Testis (tissue), 2 donors: ENCODE measurements at regions not wholly inside any gene's neighbourhood (a gene's known extent, or its start where the extent isn't known, plus 50 kb on each side); places are given as distances from the start of the nearest gene placed in this dataset.

ENCODE experiments used
- CTCF ChIP-seq, 3 experiments: fragments of 450-650 bp in 2 of 3; fragments of 200-600 bp in 1 of 3; sonication (generic) in 1 of 3; IDR thresholded peaks; one replicate each; pipeline ENCODE4 v1.5.1; 2016 to 2019; ENCODE audit warnings: antibody characterized with exemption in 3 of 3, mild to moderate bottlenecking in 2 of 3, moderate library complexity in 1 of 3
- POLR2A ChIP-seq: fragments of 450-650 bp; IDR thresholded peaks from one replicate; pipeline ENCODE4 v1.6.1; 2017; ENCODE audit warnings: antibody characterized with exemption, mild to moderate bottlenecking, moderate library complexity

- TF ChIP-seq CTCF (IDR thresholded peaks at IDR 0.05): no peak
- TF ChIP-seq POLR2A: no peak
These were observed 237.2 kb upstream of the CTNND2 start for GRCh38 chr5:12141496-12141895.
